ENCODE measurements at regions not wholly inside any gene's neighbourhood (a gene's known extent, or its start where the extent isn't known, plus 50 kb on each side); places are given as distances from the start of the nearest gene placed in this dataset.

DNA sequence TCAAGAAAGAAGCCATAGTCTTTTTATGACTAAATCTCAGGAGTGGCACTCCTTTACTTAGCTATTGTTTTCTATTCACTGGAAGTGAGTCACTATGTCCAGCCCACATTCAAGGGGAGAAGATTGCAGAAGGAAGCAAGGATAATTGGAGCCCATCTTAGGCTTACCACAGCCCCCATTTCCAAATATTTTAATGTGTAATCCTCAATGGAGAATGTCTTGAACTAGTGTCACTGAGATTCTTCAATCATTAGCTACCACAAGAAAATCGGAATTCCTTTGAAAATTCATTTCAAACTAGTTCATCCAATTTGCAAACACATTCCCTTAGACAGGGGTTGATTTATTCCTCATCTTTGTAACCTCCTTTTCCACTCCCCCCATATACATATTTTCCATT, 84.7 kb downstream of the DLEU7 start:
- TF ChIP-seq POLR2A (IDR thresholded peaks at IDR 0.05; ENCODE audit: low read depth, low read length) (no peak), CEBPB (IDR thresholded peaks at IDR 0.05; ENCODE audit: low read depth, low read length) (no peak), FOS (IDR thresholded peaks at IDR 0.05; ENCODE audit: low read depth, low read length) (no peak), SMC3 (IDR thresholded peaks at IDR 0.05; ENCODE audit: low read depth, low read length) (no peak), MXI1 (IDR thresholded peaks at IDR 0.05; ENCODE audit: borderline replicate concordance, low read depth, low read length) (no peak), BHLHE40 (IDR thresholded peaks at IDR 0.05; ENCODE audit: low read depth, low read length) (no peak), MAZ (IDR thresholded peaks at IDR 0.05; ENCODE audit: borderline replicate concordance, low read depth, low read length) (no peak)
- TF ChIP-seq, protein P1, sequence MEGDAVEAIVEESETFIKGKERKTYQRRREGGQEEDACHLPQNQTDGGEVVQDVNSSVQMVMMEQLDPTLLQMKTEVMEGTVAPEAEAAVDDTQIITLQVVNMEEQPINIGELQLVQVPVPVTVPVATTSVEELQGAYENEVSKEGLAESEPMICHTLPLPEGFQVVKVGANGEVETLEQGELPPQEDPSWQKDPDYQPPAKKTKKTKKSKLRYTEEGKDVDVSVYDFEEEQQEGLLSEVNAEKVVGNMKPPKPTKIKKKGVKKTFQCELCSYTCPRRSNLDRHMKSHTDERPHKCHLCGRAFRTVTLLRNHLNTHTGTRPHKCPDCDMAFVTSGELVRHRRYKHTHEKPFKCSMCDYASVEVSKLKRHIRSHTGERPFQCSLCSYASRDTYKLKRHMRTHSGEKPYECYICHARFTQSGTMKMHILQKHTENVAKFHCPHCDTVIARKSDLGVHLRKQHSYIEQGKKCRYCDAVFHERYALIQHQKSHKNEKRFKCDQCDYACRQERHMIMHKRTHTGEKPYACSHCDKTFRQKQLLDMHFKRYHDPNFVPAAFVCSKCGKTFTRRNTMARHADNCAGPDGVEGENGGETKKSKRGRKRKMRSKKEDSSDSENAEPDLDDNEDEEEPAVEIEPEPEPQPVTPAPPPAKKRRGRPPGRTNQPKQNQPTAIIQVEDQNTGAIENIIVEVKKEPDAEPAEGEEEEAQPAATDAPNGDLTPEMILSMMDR (conservative IDR thresholded peaks at IDR 0.05; ENCODE audit: low read depth, low read length): no peak
- TF ChIP-seq, protein P2, sequence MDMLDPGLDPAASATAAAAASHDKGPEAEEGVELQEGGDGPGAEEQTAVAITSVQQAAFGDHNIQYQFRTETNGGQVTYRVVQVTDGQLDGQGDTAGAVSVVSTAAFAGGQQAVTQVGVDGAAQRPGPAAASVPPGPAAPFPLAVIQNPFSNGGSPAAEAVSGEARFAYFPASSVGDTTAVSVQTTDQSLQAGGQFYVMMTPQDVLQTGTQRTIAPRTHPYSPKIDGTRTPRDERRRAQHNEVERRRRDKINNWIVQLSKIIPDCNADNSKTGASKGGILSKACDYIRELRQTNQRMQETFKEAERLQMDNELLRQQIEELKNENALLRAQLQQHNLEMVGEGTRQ (IDR thresholded peaks at IDR 0.05; ENCODE audit: low read depth, low read length): no peak
- TF ChIP-seq, protein P3, sequence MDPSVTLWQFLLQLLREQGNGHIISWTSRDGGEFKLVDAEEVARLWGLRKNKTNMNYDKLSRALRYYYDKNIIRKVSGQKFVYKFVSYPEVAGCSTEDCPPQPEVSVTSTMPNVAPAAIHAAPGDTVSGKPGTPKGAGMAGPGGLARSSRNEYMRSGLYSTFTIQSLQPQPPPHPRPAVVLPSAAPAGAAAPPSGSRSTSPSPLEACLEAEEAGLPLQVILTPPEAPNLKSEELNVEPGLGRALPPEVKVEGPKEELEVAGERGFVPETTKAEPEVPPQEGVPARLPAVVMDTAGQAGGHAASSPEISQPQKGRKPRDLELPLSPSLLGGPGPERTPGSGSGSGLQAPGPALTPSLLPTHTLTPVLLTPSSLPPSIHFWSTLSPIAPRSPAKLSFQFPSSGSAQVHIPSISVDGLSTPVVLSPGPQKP (IDR thresholded peaks at IDR 0.05; ENCODE audit: borderline replicate concordance, low read depth, low read length): no peak
